ENCODE measurements at regions not wholly inside any gene's neighbourhood (a gene's known extent, or its start where the extent isn't known, plus 50 kb on each side); places are given as distances from the start of the nearest gene placed in this dataset.

DNA sequence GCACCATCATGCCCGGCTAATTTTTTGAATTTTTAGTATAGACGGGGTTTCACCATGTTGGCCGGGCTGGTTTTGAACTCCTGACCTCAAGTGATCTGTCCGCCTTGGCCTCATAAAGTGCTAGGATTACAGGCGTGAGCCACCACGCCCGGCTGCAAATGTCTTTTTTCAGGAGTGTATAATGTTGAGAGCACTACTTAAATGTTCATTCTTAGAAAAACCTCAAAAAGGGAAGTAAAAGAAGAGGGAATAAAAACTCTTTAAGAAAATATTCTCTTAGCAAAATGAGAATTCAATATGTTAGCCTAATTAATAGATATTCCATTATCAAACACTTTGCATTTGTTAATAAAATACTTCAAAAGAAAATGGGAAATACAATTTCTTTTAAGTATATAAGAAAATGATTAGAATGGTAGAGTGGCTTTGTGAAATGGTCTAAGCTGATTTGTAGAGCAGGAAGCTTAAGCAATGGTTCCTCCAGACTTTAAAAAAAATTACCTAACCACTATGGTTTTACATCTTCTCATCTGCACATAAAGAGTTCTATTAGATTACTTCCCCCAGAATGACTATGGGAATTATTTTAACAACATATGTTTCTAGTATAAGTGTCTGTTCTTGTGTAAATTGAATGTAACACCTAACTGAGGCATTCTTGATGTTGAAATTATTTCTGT, 226.7 kb upstream of the ALCAM start:
- no peaks in the 10 kb centered on the region for H3K27me3 ChIP-seq (replicated peaks in 1 of 2; ENCODE audit: control insufficient read depth in 2 of 2, insufficient read depth in 2 of 2, low read length in 1 of 2)
- ChIA-PET POLR2A (no interaction called here), RAD21 (ENCODE audit: unreplicated experiment) (no interaction called here), SMC1A (ENCODE audit: uncharacterized antibody, unreplicated experiment) (interaction anchor here (0.7 to 1.3 kb wide), 2 partner anchors 12 to 233 kb away, joined by 3 to 5 read pairs; no protein-coding TSS in a partner anchor), CTCF (no interaction called here)
- no peak for DNase-seq (ENCODE audit: low read depth, low spot score)
- H3K4me2 ChIP-seq (ENCODE audit: control insufficient read depth, insufficient read depth): no peak overlapping the region
- no peak overlapping the region for H3K9ac ChIP-seq (ENCODE audit: control insufficient read depth, insufficient read depth, low read length)
- no peaks in the 10 kb centered on the region for H4K20me1 ChIP-seq (ENCODE audit: control insufficient read depth, insufficient read depth)
- no TSS peak for BruUV-seq (replicated peaks)
- H3K79me2 ChIP-seq (ENCODE audit: control insufficient read depth, insufficient read depth, low read length): no peaks in the 10 kb centered on the region
- H3K27ac ChIP-seq (ENCODE audit: control insufficient read depth, insufficient read depth): no peak overlapping the region
- intact Hi-C loops (cut with micrococcal nuclease; ENCODE audit: unreplicated experiment) (loop anchor here (10.0 kb wide), 1 partner anchor 225 kb away; the partner anchor contains the start of gene ALCAM), in situ Hi-C loops (cut with MboI) (no loop called here)
- H3K4me3 ChIP-seq: no peak overlapping the region
- TF ChIP-seq, protein P1, sequence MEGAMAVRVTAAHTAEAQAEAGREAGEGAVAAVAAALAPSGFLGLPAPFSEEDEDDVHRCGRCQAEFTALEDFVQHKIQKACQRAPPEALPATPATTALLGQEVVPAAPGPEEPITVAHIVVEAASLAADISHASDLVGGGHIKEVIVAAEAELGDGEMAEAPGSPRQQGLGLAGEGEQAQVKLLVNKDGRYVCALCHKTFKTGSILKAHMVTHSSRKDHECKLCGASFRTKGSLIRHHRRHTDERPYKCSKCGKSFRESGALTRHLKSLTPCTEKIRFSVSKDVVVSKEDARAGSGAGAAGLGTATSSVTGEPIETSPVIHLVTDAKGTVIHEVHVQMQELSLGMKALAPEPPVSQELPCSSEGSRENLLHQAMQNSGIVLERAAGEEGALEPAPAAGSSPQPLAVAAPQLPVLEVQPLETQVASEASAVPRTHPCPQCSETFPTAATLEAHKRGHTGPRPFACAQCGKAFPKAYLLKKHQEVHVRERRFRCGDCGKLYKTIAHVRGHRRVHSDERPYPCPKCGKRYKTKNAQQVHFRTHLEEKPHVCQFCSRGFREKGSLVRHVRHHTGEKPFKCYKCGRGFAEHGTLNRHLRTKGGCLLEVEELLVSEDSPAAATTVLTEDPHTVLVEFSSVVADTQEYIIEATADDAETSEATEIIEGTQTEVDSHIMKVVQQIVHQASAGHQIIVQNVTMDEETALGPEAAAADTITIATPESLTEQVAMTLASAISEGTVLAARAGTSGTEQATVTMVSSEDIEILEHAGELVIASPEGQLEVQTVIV (IDR thresholded peaks at IDR 0.05; ENCODE audit: borderline replicate concordance, partially characterized antibody): no peak
- TF ChIP-seq RBBP5 (conservative IDR thresholded peaks at IDR 0.05): no peak
- H3K9me3 ChIP-seq (replicated peaks; ENCODE audit: control insufficient read depth, insufficient read depth, low read length): no peaks in the 10 kb centered on the region
- no peaks in the 10 kb centered on the region; the same call in 1 of the 2 replicates for H3K4me1 ChIP-seq (ENCODE audit: control insufficient read depth, insufficient read depth, low read length)
- no peak for FAIRE-seq
- ATAC-seq: peak; percentile 53
- no peaks in the 10 kb centered on the region for H3K36me3 ChIP-seq (ENCODE audit: control insufficient read depth in 2 of 2, insufficient read depth in 2 of 2, low read length in 1 of 2)
- WGBS (ENCODE audit: insufficient coverage, insufficient replicate concordance, low lambda C conversion rate, missing lambda C conversion rate): 19% methylated on average over 7 of the region's 7 CpGs
- H2AFZ ChIP-seq (ENCODE audit: control insufficient read depth, low read depth, low read length): no peak overlapping the region

DNA sequence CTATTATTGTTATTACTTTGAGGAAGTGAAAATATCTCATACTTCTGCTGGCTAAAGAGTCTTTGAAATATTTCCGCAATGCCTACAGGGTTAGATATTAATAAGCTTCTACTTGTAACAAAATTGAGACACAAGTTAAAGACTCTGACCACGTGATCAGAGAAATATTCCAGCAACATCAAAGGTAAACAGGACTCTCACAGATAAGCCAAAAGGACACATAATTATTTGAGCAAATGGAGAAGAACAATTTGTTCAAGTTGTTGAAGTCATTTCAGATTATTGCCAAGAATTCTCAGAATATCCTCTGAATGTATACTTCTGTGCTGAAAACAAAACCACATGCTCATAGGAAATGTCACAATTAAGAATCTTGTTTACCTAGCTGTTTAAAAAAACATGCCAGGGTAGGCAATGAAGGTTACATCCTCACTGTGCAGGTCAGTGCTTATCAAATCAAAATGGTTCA, 225.8 kb upstream of the ALCAM start:
- ChIA-PET SMC1A (ENCODE audit: uncharacterized antibody, unreplicated experiment) (interaction anchor here (1.3 kb wide), 1 partner anchor 12 kb away, joined by 5 read pairs; no protein-coding TSS in a partner anchor), CTCF (no interaction called here), RAD21 (ENCODE audit: unreplicated experiment) (no interaction called here), POLR2A (no interaction called here)
- H3K27me3 ChIP-seq (replicated peaks in 1 of 2; ENCODE audit: control insufficient read depth in 2 of 2, insufficient read depth in 2 of 2, low read length in 1 of 2): no peaks in the 10 kb centered on the region
- ATAC-seq (peak; percentile 50), FAIRE-seq (no peak), DNase-seq (ENCODE audit: low read depth, low spot score) (no peak)
- H3K4me2 ChIP-seq (ENCODE audit: control insufficient read depth, insufficient read depth): no peak overlapping the region
- no peak overlapping the region for H2AFZ ChIP-seq (ENCODE audit: control insufficient read depth, low read depth, low read length)
- in situ Hi-C loops (cut with MboI) (no loop called here), intact Hi-C loops (cut with micrococcal nuclease; ENCODE audit: unreplicated experiment) (loop anchor here (10.0 kb wide), 1 partner anchor 224 kb away; the partner anchor contains the start of gene ALCAM)
- H3K36me3 ChIP-seq (ENCODE audit: control insufficient read depth in 2 of 2, insufficient read depth in 2 of 2, low read length in 1 of 2): no peaks in the 10 kb centered on the region
- 0 out of 2 replicates have a peak, but pooled peaks have one; percentile 20 for TF ChIP-seq SPI1 (IDR thresholded peaks at IDR 0.05; ENCODE audit: borderline replicate concordance, insufficient read depth, low read depth, low read length)
- TF ChIP-seq, protein P2, sequence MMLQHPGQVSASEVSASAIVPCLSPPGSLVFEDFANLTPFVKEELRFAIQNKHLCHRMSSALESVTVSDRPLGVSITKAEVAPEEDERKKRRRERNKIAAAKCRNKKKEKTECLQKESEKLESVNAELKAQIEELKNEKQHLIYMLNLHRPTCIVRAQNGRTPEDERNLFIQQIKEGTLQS (IDR thresholded peaks at IDR 0.05; ENCODE audit: borderline replicate concordance, extremely low read depth, low read depth, low read length): no peak
- peak; percentile 69; the same call in 1 of the 2 replicates for TF ChIP-seq RAD51 (IDR thresholded peaks at IDR 0.05)
- H3K9ac ChIP-seq (ENCODE audit: control insufficient read depth, insufficient read depth, low read length): no peak overlapping the region
- H4K20me1 ChIP-seq (ENCODE audit: control insufficient read depth, insufficient read depth): no peaks in the 10 kb centered on the region
- no peak overlapping the region for H3K27ac ChIP-seq (ENCODE audit: control insufficient read depth, insufficient read depth)
- no peaks in the 10 kb centered on the region; the same call in 1 of the 2 replicates for H3K4me1 ChIP-seq (ENCODE audit: control insufficient read depth, insufficient read depth, low read length)
- H3K9me3 ChIP-seq (replicated peaks; ENCODE audit: control insufficient read depth, insufficient read depth, low read length): no peaks in the 10 kb centered on the region
- WGBS (ENCODE audit: insufficient coverage, insufficient replicate concordance, low lambda C conversion rate, missing lambda C conversion rate): 17% methylated on average over 2 of the region's 2 CpGs
- BruUV-seq (replicated peaks): no TSS peak
- no peak overlapping the region for H3K4me3 ChIP-seq
- H3K79me2 ChIP-seq (ENCODE audit: control insufficient read depth, insufficient read depth, low read length): no peaks in the 10 kb centered on the region
